SU-DHL-6 (cell line): ENCODE measurements at regions not wholly inside any gene's neighbourhood (a gene's known extent, or its start where the extent isn't known, plus 50 kb on each side); places are given as distances from the start of the nearest gene placed in this dataset.

Experiments
- CTCF ChIP-seq: fragments of 200-600 bp; sonication (generic); IDR thresholded peaks from one replicate; pipeline ENCODE4 v1.5.1; 2017; ENCODE audit warnings: antibody characterized with exemption, mild to moderate bottlenecking, low read length, moderate library complexity; ENCODE audit not compliant: insufficient read depth, poor library complexity, severe bottlenecking
- EZH2phosphoT487 ChIP-seq: fragments of 200-600 bp; sonication (generic), shearing (Covaris generic); conservative IDR thresholded peaks from 2 replicates; pipeline ENCODE4 v1.6.1; 2018; ENCODE audit warnings: mild to moderate bottlenecking, antibody characterized with exemption, low read length, moderate library complexity, mixed read lengths

- TF ChIP-seq CTCF (no peak), EZH2phosphoT487 (no peak)
These were observed 236.5 kb downstream of the AKAIN1 start for GRCh38 chr18:4960578-4960977.
